GM19455 (cell line): ENCODE measurements at regions not wholly inside any gene's neighbourhood (a gene's known extent, or its start where the extent isn't known, plus 50 kb on each side); places are given as distances from the start of the nearest gene placed in this dataset.
"Not testable (repeated sequence)": the region's sequence is repeated elsewhere in the genome, so short reads cannot be mapped to it uniquely, and the experiment has no call there.

Experiments
- ATAC-seq: cut with Tn5 transposase; IDR thresholded peaks from one replicate; pipeline ENCODE4 v1.9.1; 2021; ENCODE audit not compliant: unreplicated experiment

DNA sequence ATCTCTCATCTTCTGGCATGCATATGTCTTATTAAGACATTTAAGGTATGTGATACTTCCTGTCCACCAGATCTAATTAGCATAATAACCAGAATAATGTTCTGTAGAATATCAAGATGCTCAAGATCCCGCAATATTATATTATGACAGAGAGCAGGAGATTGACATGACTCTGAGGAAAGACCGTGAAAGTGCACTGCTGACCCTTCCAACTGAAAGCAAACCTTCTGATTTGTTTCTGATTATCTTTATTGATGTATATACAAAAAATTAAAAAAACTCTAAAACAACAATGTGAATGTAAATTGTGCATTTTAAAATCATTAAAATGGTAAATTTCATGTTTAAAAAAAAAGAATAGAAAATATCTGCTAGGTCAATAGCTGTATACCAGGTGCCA, 184.4 kb upstream of the TMEM45B start:
- no peak for ATAC-seq

DNA sequence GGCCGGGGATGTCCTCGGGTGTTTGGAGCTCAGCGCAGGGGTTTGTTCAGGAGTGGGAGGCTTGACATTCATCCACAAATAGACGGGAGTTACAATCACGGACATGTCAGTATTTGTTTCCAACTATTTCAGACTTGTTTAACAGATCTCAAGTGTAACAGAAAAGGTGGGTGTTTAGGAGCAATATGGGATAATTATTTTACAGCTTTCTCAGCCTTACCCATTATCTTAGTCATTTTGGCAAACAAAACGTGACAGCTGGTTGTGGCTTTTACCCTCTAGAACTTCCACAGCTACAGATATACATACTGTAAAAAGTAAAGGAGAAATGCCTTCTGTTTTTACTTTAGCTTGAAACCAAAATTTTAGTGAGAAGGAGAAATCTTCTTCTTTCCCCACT, 178.7 kb upstream of the TMEM45B start:
- no peak for ATAC-seq

DNA sequence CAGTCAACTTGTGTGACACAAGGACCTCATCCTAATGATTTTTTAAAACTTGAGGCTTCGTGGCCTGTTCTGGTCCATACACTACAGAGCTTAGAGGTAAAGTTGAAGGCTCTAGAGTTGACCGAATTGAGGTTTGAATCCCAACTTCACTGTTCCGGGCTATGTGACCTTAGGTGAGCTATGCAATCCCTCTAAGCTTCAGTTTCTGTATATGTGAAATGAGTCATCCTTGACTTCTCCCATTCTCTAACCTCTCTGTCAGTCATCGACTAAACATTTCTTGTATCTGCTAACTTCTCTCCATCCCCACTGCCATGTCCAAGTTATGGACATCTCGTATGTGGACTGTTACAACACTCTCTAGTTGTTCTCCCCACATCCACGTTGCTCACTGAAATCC, 178.2 kb upstream of the TMEM45B start:
- no peak for ATAC-seq

DNA sequence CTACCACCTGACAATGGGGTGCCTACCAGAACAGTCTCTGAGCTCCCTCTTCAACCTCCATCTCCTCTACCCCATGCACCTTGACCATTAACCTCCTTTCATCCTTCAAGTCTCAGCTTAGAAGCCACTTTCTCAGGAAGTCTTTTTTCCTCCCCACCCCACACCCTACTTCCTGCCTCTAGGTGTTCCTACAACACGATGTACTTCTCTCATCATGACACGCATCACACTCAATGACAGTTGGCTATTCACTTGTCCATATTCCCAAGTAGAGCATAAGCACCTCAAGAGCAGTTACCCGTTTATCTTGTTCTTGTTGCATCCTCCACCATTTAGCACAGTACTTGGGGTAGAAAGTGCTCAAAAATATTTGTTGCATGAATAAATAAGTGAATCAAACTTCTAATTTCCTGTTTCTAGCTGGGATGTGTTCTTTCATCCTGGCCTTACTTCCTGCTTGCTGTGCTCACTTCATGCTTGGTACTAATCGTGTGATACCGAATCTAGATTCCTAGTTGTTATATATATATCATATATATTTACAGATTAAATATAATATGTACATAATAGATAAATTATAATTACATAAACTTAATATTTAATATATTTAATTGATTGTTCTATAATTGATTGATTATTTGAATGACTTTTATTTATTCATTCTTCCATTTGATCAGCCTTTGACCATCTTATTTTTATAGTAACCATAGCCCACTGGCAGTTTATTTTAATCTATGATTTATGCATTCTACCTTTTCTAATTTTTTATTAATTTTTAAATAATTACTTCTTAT, 177.5 kb upstream of the TMEM45B start:
- ATAC-seq: no peak

DNA sequence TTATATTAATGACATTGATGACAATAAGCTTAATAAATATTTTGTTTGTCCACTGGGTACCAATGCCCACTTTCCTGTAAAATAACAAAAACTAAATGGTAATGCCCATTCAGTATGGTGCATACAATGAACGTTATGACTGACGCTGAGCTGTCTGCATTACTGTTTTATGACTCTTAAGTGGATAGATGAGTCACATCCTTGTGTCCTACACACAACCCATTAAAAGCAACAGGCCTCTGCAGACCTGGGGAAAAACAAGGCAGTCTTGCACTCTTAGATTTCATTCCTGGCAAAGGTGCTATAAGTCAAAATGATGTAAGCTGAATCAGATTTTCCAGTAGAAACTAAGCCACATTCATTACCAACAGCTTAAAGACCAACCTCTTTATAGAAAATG, 176.3 kb upstream of the TMEM45B start:
- ATAC-seq: no peak

DNA sequence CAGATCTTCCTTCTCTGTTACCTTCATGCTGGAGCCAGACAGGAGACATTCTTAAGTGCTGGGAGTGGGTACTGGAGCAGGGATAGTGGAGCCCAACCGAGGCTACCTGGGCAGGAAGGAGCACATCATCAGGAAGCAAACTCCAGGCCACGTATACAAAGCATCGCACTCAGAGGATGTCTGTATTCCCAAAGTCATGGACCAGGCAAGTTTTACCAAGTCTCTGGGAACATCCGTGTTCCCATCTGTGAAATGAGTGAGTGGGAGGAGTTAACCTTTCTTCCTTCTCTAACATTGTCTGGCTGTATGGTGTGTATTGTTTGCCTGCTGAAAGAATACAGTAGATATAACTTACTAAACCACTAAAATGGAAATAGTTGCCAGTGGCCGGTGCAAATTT, 175.0 kb upstream of the TMEM45B start:
- no peak for ATAC-seq

DNA sequence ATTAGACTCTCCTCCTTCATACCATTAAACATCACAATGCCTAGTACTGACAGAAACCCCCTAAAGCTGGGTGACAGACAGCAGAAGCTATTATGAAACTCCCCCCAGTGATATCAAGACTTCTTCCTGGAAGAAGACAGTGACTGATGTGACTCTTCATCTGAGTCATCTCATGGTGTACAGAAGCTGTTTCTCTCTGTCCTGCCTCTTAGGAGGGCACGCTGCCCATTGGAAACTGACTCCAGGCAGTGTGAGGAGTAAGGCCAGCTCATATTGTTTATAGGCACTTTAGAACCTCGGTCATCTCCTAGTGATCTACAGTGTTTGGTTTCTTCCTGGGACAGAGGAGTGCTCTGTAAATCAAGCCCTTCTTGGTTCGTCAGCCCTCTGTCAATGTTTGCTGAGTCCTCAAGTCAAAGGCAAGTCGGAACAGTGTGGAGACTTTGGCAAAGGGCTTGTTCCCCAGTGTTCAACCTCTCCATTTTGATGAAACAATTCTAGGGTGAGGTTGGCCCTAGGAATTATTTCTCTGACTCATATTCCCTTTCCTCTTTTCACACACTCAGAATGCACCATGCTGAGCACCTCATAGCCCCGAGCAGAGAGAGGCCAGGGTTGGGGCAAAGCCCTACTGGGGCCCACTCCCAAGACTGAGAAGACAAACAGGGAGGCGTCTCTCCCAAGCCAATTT, 172.5 kb upstream of the TMEM45B start:
- no peak for ATAC-seq

DNA sequence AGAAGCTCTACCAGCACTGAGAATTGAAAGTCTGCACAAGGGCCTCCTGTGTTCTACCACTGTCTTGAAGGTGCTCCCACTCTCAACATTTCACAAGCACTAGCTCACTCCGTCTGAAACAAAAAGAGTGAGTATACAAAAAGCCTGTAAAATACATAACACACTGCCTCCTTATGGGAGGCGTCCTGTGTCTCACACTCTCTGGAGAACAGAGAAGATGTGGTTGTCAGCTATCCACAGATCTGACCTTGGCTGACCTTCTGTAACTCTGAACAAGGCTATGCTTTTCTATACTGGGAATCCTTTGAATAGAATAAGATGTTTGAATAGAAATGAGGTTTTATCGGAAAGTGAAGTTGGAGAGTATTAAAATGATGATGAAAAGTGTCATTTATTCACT, 171.3 kb upstream of the TMEM45B start:
- ATAC-seq: no peak

DNA sequence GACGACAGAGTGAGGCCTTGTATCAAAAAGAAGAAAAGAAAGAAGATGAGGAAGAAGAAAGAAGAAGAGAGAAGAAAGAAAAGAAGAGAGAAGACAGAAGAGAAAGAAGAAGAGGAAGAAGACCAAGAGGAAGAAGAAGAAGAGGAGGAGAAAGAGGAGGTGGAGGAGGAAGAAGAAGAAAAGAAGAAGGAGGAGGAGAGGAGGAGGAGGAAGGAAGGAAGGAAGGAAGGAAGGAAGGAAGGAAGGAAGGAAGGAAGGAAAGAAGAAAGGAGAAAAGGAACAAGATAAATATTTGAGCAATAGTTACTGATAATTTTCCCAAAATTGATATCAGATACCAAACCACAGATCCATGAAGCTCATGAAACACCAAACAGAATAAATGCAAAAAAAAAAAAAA, 169.7 kb upstream of the TMEM45B start:
- no peak for ATAC-seq

DNA sequence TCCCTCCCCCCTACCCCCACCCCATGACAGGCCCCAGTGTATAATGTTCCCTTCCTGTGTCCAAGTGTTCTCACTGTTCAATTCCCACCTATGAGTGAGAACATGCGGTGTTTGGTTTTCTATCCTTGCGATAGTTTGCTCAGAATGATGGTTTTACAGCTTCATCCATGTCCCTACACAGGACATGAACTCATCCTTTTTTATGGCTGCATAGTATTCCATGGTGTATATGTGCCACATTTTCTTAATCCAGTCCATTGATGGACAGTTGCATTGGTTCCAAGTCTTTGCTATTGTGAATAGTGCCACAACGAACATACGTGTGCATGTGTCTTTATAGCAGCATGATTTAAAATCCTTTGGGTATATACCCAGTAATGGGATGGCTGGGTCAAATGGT, 165.6 kb upstream of the TMEM45B start:
- not testable (repeated sequence) for ATAC-seq

DNA sequence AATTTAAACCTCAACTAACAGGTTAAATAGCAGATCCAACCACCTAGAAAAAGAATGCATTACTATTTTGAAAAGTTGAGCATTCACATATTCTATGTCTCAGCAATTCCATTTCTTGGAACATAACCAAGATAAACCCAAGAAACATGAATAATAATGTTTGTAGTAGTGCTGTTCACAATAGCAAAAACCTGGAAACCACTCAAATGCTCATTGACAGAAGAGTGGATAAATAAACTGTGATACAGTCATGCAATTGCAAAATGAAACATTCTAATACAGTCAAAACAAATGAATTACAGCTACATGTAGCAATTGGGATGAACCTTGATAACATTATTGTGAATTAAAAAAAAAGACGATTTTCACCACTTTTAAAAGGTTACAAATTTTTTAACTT, 162.8 kb upstream of the TMEM45B start:
- ATAC-seq: no peak

DNA sequence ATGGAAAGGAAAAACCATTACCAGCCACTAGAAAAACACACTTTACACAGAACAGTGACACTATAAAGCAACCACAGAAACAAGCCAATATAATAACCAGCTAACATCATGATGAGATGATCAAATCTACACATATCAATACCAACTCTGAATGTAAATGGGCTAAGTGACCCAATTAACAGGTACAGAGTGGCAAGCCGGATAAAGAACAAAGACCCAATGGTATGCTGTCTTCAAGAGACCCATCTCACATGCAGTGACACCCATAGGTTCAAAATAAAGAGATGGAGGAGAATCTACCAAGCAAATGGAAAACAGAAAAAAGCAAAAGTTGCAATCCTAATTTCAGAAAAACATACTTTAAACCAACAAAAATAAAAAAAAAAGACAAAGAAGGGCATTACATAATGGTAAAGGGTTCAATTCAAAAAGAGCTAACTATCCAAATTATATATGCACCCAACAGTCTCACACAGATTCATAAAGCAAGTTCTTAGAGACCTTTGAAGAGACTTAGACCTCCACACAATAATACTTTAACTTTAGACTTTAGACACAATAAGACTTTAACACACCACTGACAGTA, 160.3 kb upstream of the TMEM45B start:
- no peak for ATAC-seq

DNA sequence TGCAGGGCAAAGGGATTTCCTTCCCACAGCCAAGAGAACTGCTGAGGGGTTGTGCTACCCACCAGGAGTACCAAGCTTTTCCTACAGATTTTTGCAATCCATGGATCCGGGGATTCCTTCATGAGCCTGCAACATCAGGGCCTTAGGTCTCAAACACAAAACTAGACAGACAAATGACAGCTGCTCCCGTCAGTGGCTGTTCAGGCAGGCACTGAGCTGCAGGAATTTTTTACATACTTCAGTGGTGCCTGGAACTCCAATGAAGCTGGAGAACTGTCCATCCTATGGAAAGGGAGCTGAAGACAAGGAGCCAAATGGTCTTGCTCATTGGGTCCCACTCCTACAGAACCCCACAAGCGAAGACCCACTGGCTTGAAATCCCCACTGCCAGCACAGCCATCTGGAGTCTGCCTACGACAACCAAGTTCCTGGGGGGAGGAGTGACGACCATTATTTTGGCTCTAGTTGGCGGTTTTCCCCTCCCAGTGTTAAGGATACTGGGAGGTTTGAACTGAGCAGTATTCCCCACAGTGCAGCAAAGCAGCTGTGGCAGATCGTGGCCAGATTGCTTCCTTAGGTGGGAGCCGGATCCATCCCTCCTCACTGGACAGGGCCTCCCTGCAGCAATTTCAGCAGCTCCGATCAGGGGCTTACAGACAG, 157.7 kb upstream of the TMEM45B start:
- ATAC-seq: no peak

DNA sequence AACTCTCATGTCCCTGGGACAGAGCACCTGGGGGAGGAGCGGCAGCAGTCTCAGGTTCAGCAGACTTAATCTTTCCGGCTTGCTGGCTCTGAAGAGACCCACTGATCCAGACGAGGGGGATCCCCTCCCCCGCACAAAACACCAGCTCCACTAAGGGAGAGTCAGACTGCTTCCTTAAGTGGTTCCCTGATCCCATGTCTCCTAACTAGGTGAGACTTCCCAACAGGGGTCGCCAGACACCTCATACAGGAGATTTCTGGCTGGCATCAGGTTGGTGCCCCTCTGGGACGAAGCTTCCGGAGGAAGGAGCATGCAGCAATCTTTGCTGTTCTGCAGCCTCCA, 157.2 kb upstream of the TMEM45B start:
- no peak for ATAC-seq

DNA sequence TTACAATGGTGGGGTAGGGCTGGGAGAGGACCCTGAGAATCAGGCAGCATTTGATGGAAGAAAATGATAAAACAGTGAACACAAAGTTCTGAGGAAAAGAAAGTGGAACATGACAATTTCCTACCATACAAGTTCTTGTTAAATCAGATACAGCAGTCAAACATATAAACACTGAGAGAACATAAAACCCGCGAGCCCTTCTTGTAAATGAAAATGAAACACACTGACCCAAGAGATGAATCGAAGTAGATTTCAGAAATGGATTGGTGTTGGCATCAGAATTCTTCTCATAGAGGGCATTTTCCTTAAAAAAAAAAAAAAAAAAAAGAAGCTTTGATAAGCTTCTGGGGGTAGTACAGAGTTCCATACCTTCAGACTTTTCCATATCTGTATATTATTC, 134.7 kb upstream of the TMEM45B start:
- no peak for ATAC-seq

DNA sequence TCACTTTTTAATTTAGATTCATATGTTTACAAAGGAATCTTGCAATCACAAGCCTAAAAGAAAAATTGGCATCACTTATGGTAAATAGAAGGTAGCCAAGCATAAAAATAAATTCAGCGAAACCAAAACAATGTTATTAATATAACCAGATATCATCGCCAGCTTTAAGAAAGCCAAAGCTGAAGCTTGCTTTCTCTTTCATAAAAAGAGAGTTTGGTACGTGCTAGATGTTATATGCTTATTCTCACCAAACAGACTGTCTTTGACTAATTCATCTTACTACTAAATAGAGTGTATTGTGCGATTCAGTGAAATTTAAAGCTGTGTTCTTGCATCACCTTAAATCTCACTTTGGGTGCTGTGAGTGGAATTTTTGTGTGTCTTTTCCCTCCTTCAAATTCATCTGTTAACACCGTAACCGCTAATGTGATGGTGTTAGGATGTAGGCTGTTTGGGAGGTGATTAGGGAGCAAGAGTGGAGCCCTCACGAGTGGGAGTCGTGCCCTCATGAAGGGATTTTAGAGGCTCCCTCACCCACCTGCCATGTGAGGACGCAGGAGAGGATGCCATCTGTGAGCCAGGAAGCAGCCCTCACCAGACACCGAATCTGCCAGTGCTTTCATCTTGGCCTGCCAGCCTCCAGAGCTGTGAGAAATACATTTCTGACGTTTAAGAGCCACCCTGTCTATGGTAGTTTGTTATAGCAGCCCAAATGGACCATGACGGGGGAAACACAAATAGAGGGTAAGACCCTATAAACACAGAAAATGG, 134.1 kb upstream of the TMEM45B start:
- ATAC-seq: no peak

DNA sequence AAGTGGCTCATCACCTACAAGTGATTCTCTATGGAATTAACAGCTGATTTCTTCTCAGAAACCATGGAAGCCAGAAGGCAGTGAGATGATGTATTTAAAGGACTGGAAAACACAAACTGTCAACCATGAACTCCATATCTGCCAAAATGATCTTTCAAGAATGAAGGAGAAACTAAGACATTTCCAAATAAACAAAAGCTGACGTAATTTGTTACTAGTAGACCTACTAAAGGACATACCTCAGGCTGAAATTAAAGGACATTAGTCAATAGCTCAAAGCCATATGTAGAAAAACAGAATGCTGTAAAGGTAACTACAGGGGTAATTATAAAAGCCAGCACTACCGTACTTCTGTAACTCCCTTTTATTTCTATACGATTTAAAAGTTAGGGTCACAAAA, 129.4 kb upstream of the TMEM45B start:
- ATAC-seq: no peak

DNA sequence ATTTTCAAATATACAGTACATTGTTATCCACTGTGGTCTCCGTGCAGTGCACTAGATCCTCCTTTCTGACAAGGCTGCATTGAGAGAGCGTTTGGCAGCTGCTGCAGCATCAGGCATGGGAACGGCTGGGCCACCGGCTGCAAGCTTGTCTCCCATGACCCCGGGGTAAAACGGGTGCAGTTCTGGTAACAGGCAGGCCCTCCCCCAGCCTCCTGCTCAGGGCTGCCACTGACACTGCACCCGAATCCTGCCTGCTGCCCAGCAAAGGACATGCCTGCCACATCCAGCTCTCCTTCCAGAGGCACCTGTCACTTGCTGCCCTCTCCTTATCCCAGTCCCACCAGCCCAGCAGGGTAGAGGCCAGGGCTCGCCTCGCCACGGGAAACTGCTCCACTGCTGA, 124.5 kb upstream of the TMEM45B start:
- no peak for ATAC-seq

DNA sequence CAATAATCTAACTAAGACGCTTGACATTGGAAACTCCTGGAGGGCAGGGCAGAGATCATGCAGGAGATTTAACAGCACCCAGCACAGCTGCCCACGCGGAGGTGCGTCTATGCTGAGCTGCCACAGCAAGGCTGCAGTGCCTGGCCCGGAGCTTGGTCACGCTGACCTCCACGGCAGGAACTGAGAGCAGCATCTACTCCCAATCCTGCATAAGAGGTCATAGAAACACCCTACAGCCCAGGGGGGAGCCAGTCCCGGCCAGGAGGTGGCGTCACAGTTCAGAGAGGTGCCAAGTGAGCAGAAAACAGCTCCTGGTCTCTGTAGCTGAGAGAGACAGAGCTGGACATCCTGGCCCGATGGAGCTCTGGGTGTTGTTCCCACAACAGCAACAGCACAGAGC, 121.1 kb upstream of the TMEM45B start:
- no peak for ATAC-seq

DNA sequence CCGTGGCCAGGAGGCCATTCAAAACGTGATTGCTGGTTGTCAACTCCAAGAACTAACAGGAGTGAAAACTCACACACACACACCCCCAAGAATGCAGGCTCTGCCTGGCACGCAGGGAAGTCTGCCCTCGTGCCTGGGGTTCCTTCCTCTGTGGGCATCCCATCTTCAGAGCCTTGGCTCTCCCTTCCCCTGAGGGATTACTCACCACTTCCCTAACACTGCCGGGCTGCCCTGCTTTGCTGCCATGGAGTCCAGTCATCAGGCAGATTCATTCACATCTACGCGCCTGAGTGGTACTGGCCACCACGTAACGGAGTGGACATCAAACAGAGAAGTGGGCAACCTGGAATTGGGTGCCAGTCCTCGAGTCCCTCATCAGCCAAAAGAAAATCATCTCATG, 120.7 kb upstream of the TMEM45B start:
- no peak for ATAC-seq

DNA sequence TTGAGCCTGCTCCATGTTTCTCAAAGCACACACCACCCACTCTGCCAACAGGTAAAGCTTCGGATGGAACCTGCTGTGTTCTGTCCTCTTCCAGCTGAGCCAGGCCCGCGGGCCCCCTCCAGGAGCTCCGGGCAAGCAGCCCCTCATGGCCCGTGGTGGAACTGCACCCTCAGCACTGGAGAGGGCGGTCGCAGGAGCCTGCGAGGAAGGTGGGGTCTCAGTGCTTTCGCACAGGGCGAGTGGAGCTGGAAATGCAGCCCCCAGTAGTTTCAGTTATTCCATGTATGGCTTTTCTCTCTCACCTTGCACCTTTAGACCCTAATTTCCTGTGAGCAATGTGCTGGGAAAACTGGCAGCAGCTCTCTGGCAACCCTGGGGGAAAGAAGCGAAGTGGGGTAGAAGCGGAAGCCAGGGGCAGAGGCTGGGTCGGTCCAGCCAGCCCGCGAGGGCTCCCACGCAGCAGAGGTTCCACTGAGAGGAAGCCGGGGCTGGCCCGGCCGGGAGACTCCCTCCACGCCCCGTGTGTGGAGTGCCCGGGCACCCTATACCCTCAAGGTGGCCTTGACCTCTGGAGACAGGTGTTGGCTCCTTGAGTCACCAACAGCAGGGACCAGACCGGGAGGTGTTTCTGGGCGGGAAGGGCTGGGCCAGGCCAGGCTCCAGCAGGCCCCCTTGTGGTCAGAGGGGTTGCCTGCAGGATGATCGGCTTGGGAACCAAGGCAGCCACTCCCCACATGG, 119.9 kb upstream of the TMEM45B start:
- ATAC-seq: peak; percentile 80
